ENCODE measurements at regions not wholly inside any gene's neighbourhood (a gene's known extent, or its start where the extent isn't known, plus 50 kb on each side); places are given as distances from the start of the nearest gene placed in this dataset.

GRCh38 chr9:93814077-93814956 lies 140.8 kb downstream of the BARX1 start:
- no peak for DNase-seq (ENCODE audit: extremely low read depth, low read depth)

- no peak for DNase-seq (ENCODE audit: extremely low read depth, low read depth)
Measured at GRCh38 chr9:93813221-93814076, 141.7 kb downstream of the BARX1 start.

- DNase-seq (ENCODE audit: extremely low read depth, low read depth), result no peak
Measured at GRCh38 chr9:93812410-93812668, 142.8 kb downstream of the BARX1 start.

- no peak for DNase-seq (ENCODE audit: extremely low read depth, low read depth)
Measured at GRCh38 chr9:93810028-93810971, 144.9 kb downstream of the BARX1 start.

GRCh38 chr9:93809204-93809940 lies 145.8 kb downstream of the BARX1 start:
- no peak for DNase-seq (ENCODE audit: extremely low read depth, low read depth)

- DNase-seq (ENCODE audit: extremely low read depth, low read depth), result no peak
Measured at GRCh38 chr9:93808115-93809029, 146.8 kb downstream of the BARX1 start.

GRCh38 chr9:93807166-93808074 lies 147.7 kb downstream of the BARX1 start:
- no peak for DNase-seq (ENCODE audit: extremely low read depth, low read depth)

GRCh38 chr9:93801581-93802284 lies 153.4 kb downstream of the BARX1 start:
- DNase-seq (ENCODE audit: extremely low read depth, low read depth), result no peak

GRCh38 chr9:93801120-93801519 lies 154.0 kb downstream of the BARX1 start:
- no peak for DNase-seq (ENCODE audit: extremely low read depth, low read depth)

GRCh38 chr9:93792358-93792757 lies 162.8 kb downstream of the BARX1 start:
- DNase-seq (ENCODE audit: extremely low read depth, low read depth), result no peak

- no peak for DNase-seq (ENCODE audit: extremely low read depth, low read depth)
Measured at GRCh38 chr9:93786204-93786603, 169.0 kb downstream of the BARX1 start.

GRCh38 chr9:93776873-93777272 lies 178.3 kb downstream of the BARX1 start:
- no peak for DNase-seq (ENCODE audit: extremely low read depth, low read depth)

- DNase-seq (ENCODE audit: extremely low read depth, low read depth), result no peak
Measured at GRCh38 chr9:93776256-93776655, 178.9 kb downstream of the BARX1 start.

- DNase-seq (ENCODE audit: extremely low read depth, low read depth), result no peak
Measured at GRCh38 chr9:93774331-93775102, 180.6 kb downstream of the BARX1 start.

GRCh38 chr9:93771276-93771675 lies 183.9 kb downstream of the BARX1 start:
- no peak for DNase-seq (ENCODE audit: extremely low read depth, low read depth)

GRCh38 chr9:93761822-93762221 lies 185.4 kb downstream of the PHF2 start:
- DNase-seq (ENCODE audit: extremely low read depth, low read depth), result no peak

GRCh38 chr9:93750045-93750444 lies 173.7 kb downstream of the PHF2 start:
- no peak for DNase-seq (ENCODE audit: extremely low read depth, low read depth)
